IMR-90 (cell line): ENCODE measurements at regions not wholly inside any gene's neighbourhood (a gene's known extent, or its start where the extent isn't known, plus 50 kb on each side); places are given as distances from the start of the nearest gene placed in this dataset.
A peak's percentile ranks its signal among the peaks of the same experiment; 100 is the strongest.

ENCODE experiments used
- ATAC-seq: fragments of 200-7000 bp; cut with Tn5 transposase; 2 replicates; pipeline ENCODE4 v1.9.1; 2020; ENCODE audit warnings: low read depth, mild to moderate bottlenecking, moderate library complexity
- BruUV-seq: library from RNA; stranded (reverse); fragments of 400-500 nt; replicated peaks from 2 replicates; lab custom pipeline; 2021; lab: Mats Ljungman, UMichigan
- CTCF ChIA-PET: fragments of 300-600 bp; formaldehyde crosslinking; extraction: SDS; loops from one replicate; lab custom pipeline; 2021; ENCODE audit warnings: antibody characterized with exemption; lab: Yijun Ruan, JAX
- POLR2A ChIA-PET: fragments of 300-600 bp; sonication (Branson Sonifier 250); formaldehyde crosslinking; loops from one replicate; lab custom pipeline; 2022; ENCODE audit warnings: antibody characterized with exemption; ENCODE audit not compliant: unreplicated experiment; lab: Charles Lee
- DNase-seq: peaks from one replicate; pipeline ENCODE4 v3.0.0; 2013
- H2AFZ ChIP-seq: replicated peaks from 2 replicates; pipeline ENCODE3; 2013; ENCODE audit warnings: low read length, mild to moderate bottlenecking; ENCODE audit not compliant: poor library complexity
- H2AK5ac ChIP-seq: 2 replicates; pipeline ENCODE4 v1.6.1; 2013; ENCODE audit warnings: low read depth, low read length, inconsistent platforms
- H2AK9ac ChIP-seq: replicated peaks from 2 replicates; pipeline ENCODE3; 2013; ENCODE audit warnings: mild to moderate bottlenecking, low read depth, low read length, moderate library complexity; ENCODE audit not compliant: poor library complexity
- H2BK120ac ChIP-seq: 2 replicates; pipeline ENCODE4 v1.6.1; 2013; ENCODE audit warnings: low read depth, low read length, inconsistent platforms
- H2BK15ac ChIP-seq: 3 replicates; pipeline ENCODE4 v1.6.1; 2013; ENCODE audit warnings: low read depth, low read length, inconsistent platforms
- H2BK20ac ChIP-seq: 2 replicates; pipeline ENCODE4 v1.6.1; 2013; ENCODE audit warnings: low read depth, mild to moderate bottlenecking, inconsistent platforms, low read length, moderate library complexity
- H2BK5ac ChIP-seq: 2 replicates; pipeline ENCODE4 v1.6.1; 2013; ENCODE audit warnings: mild to moderate bottlenecking, low read depth, low read length, inconsistent platforms; ENCODE audit not compliant: poor library complexity, severe bottlenecking
- H3K14ac ChIP-seq: replicated peaks from 2 replicates; pipeline ENCODE4 v1.6.1; 2013; ENCODE audit warnings: low read depth, low read length, inconsistent platforms
- H3K18ac ChIP-seq: 2 replicates; pipeline ENCODE4 v1.6.1; 2013; ENCODE audit warnings: low read depth, low read length, control low read depth
- H3K23ac ChIP-seq: 2 replicates; pipeline ENCODE4 v1.6.1; 2013; ENCODE audit warnings: low read depth, low read length, inconsistent platforms
- H3K27ac ChIP-seq: 2 replicates; pipeline ENCODE4 v1.5.1; 2013; ENCODE audit warnings: mild to moderate bottlenecking, control low read depth, low read length; ENCODE audit not compliant: insufficient read depth
- H3K27me3 ChIP-seq: 2 replicates; pipeline ENCODE4 v1.6.1; 2013; ENCODE audit warnings: low read length; ENCODE audit not compliant: control insufficient read depth, insufficient read depth
- H3K36me3 ChIP-seq: 2 replicates; pipeline ENCODE4 v1.6.1; 2013; ENCODE audit warnings: low read length, mixed read lengths; ENCODE audit not compliant: control insufficient read depth, insufficient read depth
- H3K4ac ChIP-seq: 2 replicates; pipeline ENCODE4 v1.6.1; 2013; ENCODE audit warnings: low read depth, low read length, inconsistent platforms
- H3K4me1 ChIP-seq: 2 replicates; pipeline ENCODE4 v1.6.1; 2013; ENCODE audit warnings: low read length, mixed read lengths; ENCODE audit not compliant: control insufficient read depth, insufficient read depth
- H3K4me2 ChIP-seq: 2 replicates; pipeline ENCODE4 v1.6.1; 2013; ENCODE audit warnings: low read depth, mild to moderate bottlenecking, control low read depth, low read length, moderate library complexity
- H3K4me3 ChIP-seq: 2 replicates; pipeline ENCODE4 v1.5.1; 2013; ENCODE audit warnings: low read depth, mild to moderate bottlenecking, control low read depth, low read length, moderate library complexity; ENCODE audit not compliant: insufficient read depth
- H3K56ac ChIP-seq: 2 replicates; pipeline ENCODE4 v1.6.1; 2013; ENCODE audit warnings: low read length, inconsistent platforms; ENCODE audit not compliant: insufficient read depth; ENCODE audit errors: extremely low read depth
- H3K79me1 ChIP-seq, 2 experiments: 2 replicates each; pipeline ENCODE4 v1.6.1; 2013; ENCODE audit warnings: low read length in 2 of 2, inconsistent platforms in 1 of 2, low read depth in 1 of 2
- H3K9ac ChIP-seq: 2 replicates; pipeline ENCODE4 v1.6.1; 2013; ENCODE audit warnings: low read depth, low read length, control low read depth
- H3K9me1 ChIP-seq: 2 replicates; pipeline ENCODE4 v1.6.1; 2013; ENCODE audit warnings: low read length, inconsistent platforms; ENCODE audit not compliant: insufficient read depth
- H3K9me3 ChIP-seq: 2 replicates; pipeline ENCODE4 v1.6.1; 2013; ENCODE audit warnings: low read length; ENCODE audit not compliant: control insufficient read depth, insufficient read depth
- H4K20me1 ChIP-seq: 2 replicates; pipeline ENCODE4 v1.6.1; 2013; ENCODE audit warnings: low read length, inconsistent platforms; ENCODE audit not compliant: insufficient read depth
- H4K5ac ChIP-seq: 2 replicates; pipeline ENCODE4 v1.6.1; 2013; ENCODE audit warnings: mild to moderate bottlenecking, low read depth, low read length, control low read depth
- H4K8ac ChIP-seq, 2 experiments: 2 replicates each; pipeline ENCODE4 v1.6.1; 2013; ENCODE audit warnings: low read depth in 2 of 2, low read length in 2 of 2, control low read depth in 1 of 2, inconsistent platforms in 1 of 2
- H4K91ac ChIP-seq: 2 replicates; pipeline ENCODE4 v1.6.1; 2013; ENCODE audit warnings: low read depth, low read length, inconsistent platforms; ENCODE audit not compliant: insufficient read depth
- BHLHE40 ChIP-seq: fragments of 150-350 bp; IDR thresholded peaks from 2 replicates; pipeline ENCODE4 v1.6.1; 2016; ENCODE audit warnings: mild to moderate bottlenecking, low read depth, low read length
- CHD1 ChIP-seq: IDR thresholded peaks from 2 replicates; pipeline ENCODE4 v1.6.1; 2012; ENCODE audit warnings: low read depth, low read length, improper control_type of control experiment
- CTCF ChIP-seq: conservative IDR thresholded peaks from 2 replicates; pipeline ENCODE4 v1.5.1; 2012; ENCODE audit warnings: mild to moderate bottlenecking, low read depth, low read length, improper control_type of control experiment
- ELK1 ChIP-seq: fragments of 150-350 bp; IDR thresholded peaks from 2 replicates; pipeline ENCODE4 v1.6.1; 2016; ENCODE audit warnings: low read depth, mild to moderate bottlenecking, low read length, moderate library complexity, borderline replicate concordance
- FOS ChIP-seq: fragments of 150-350 bp; IDR thresholded peaks from 2 replicates; pipeline ENCODE4 v1.6.1; 2016; ENCODE audit warnings: low read depth, low read length
- MAFK ChIP-seq: IDR thresholded peaks from 2 replicates; pipeline ENCODE4 v1.6.1; 2012; ENCODE audit warnings: low read depth, low read length, improper control_type of control experiment
- MXI1 ChIP-seq: IDR thresholded peaks from 2 replicates; pipeline ENCODE4 v1.6.1; 2012; ENCODE audit warnings: low read depth, mild to moderate bottlenecking, low read length, moderate library complexity, borderline replicate concordance
- RAD21 ChIP-seq: IDR thresholded peaks from 2 replicates; pipeline ENCODE4 v1.6.1; 2012; ENCODE audit warnings: low read length, improper control_type of control experiment
- SMC3 ChIP-seq: fragments of 150-350 bp; IDR thresholded peaks from 2 replicates; pipeline ENCODE4 v1.6.1; 2016; ENCODE audit warnings: low read depth, mild to moderate bottlenecking, antibody characterized with exemption, low read length, moderate library complexity
- USF2 ChIP-seq: fragments of 150-350 bp; IDR thresholded peaks from 2 replicates; pipeline ENCODE4 v1.6.1; 2017; ENCODE audit warnings: mild to moderate bottlenecking, antibody characterized with exemption, low read length, low read depth
- WGBS, 2 experiments: methylation state at CpG; one replicate each; pipeline versions ENCODE4 v1.1.5 to v1.1.7; 2013; ENCODE audit warnings: missing lambda C conversion rate in 2 of 2; ENCODE audit not compliant: insufficient read length in 1 of 2; ENCODE audit errors: extremely low coverage in 2 of 2; 5-methylcytosine and 5-hydroxymethylcytosine counted together
- dilution Hi-C: fragments of 300-500 bp; cut with HindIII; formaldehyde crosslinking; loops from one replicate; pipeline ENCODE4 v1.14.3; 2018; ENCODE audit warnings: low sequenced_read_pairs; ENCODE audit not compliant: unreplicated experiment
- in situ Hi-C: fragments of 300-500 bp; cut with MboI; formaldehyde crosslinking; loops from 3 replicates; pipeline ENCODE4 v1.14.3; 2019; ENCODE audit warnings: low sequenced_read_pairs, inconsistent platforms, mixed read lengths
- intact Hi-C: fragments of 100-400 bp; cut with micrococcal nuclease; formaldehyde crosslinking; loops from 2 replicates; pipeline ENCODE4 v1.10.0; 2022

GRCh38 chr12:70045036-70045435 lies 198.2 kb upstream of the CNOT2 start:
- in situ Hi-C loops (no loop called here), dilution Hi-C loops (no loop called here), intact Hi-C loops (no loop called here)
- H2BK120ac ChIP-seq = no peak overlapping the region
- no peak overlapping the region for H2AFZ ChIP-seq
- no peak overlapping the region for H2AK9ac ChIP-seq
- no peak overlapping the region for H3K4ac ChIP-seq
- TF ChIP-seq FOS (no peak), MXI1 (no peak), BHLHE40 (no peak), CTCF (no peak), RAD21 (no peak), SMC3 (no peak), USF2 (no peak), ELK1 (no peak), CHD1 (no peak), MAFK (no peak)
- no peak overlapping the region for H3K9ac ChIP-seq
- no peaks in the 10 kb centered on the region for H3K9me1 ChIP-seq
- no peak overlapping the region for H2AK5ac ChIP-seq
- no peak overlapping the region for H4K5ac ChIP-seq
- no peak overlapping the region for H3K18ac ChIP-seq
- no peak overlapping the region for H2BK20ac ChIP-seq
- DNase-seq (peak; percentile 10), ATAC-seq (no peak)
- no peak overlapping the region for H3K56ac ChIP-seq
- no peaks in the 10 kb centered on the region for H3K27me3 ChIP-seq
- WGBS, 2 experiments = 0% methylated on average over 3 of the region's 3 CpGs; no CpG with 5 or more reads in 1 of the 2 experiments
- H3K23ac ChIP-seq = no peak overlapping the region
- CTCF ChIA-PET = no interaction called here
- no peaks in the 10 kb centered on the region for H3K4me1 ChIP-seq
- no peak overlapping the region for H4K8ac ChIP-seq
- H3K14ac ChIP-seq = no peak overlapping the region
- H3K27ac ChIP-seq = no peak overlapping the region
- no peak overlapping the region for H3K4me2 ChIP-seq
- POLR2A ChIA-PET = no interaction called here
- H2BK15ac ChIP-seq = no peak overlapping the region
- H3K4me3 ChIP-seq = no peak overlapping the region
- no peak overlapping the region for H2BK5ac ChIP-seq
- H3K36me3 ChIP-seq = no peaks in the 10 kb centered on the region
- BruUV-seq = no TSS peak
- H4K91ac ChIP-seq = no peak overlapping the region
- no peaks in the 10 kb centered on the region for H3K9me3 ChIP-seq
- H3K79me1 ChIP-seq = no peaks in the 10 kb centered on the region
- no peaks in the 10 kb centered on the region for H4K20me1 ChIP-seq
